Keratinocyte (primary cell): ENCODE measurements at regions not wholly inside any gene's neighbourhood (a gene's known extent, or its start where the extent isn't known, plus 50 kb on each side); places are given as distances from the start of the nearest gene placed in this dataset.

Source experiments
- CTCF ChIP-seq, 3 experiments: IDR thresholded peaks in 1 of 3; conservative IDR thresholded peaks in 1 of 3; optimal IDR thresholded peaks in 1 of 3; 2 replicates in 2 of 3; 3 replicates in 1 of 3; pipeline versions ENCODE3 to v1.5.1; 2011; ENCODE audit warnings: low read length in 3 of 3, mild to moderate bottlenecking in 3 of 3, moderate library complexity in 2 of 3, control low read depth in 1 of 3, inconsistent platforms in 1 of 3; ENCODE audit not compliant: insufficient read depth in 2 of 3; ENCODE audit errors: extremely low read depth in 1 of 3
- EZH2 ChIP-seq: IDR thresholded peaks from one replicate; pipeline ENCODE4 v1.6.1; 2012; ENCODE audit warnings: inconsistent platforms, mild to moderate bottlenecking, low read length, moderate library complexity

GRCh38 chr18:59767732-59768131 is 70.5 kb upstream of the CCBE1 start:
- TF ChIP-seq EZH2 (no peak), CTCF (optimal IDR thresholded peaks at IDR 0.05 in 1 of 3, IDR thresholded peaks at IDR 0.05 in 1 of 3, conservative IDR thresholded peaks at IDR 0.05 in 1 of 3; ENCODE audit: extremely low read depth in 1 of 3, insufficient read depth in 2 of 3, low read length in 3 of 3) (no peak)
